ENCODE measurements at regions not wholly inside any gene's neighbourhood (a gene's known extent, or its start where the extent isn't known, plus 50 kb on each side); places are given as distances from the start of the nearest gene placed in this dataset.

GRCh38 chr20:50273601-50274491 lies 83.2 kb downstream of the CEBPB start:
- ATAC-seq = no peak
- no peaks in the 10 kb centered on the region for H3K36me3 ChIP-seq
- H3K27me3 ChIP-seq = no peaks in the 10 kb centered on the region
- TF ChIP-seq CTCF (IDR thresholded peaks at IDR 0.05) (no peak), POLR2AphosphoS5 (IDR thresholded peaks at IDR 0.05) (no peak), POLR2A (IDR thresholded peaks at IDR 0.05) (no peak), EP300 (IDR thresholded peaks at IDR 0.05) (no peak)
- peak overlapping the region in 3 of 4 donors; percentile 14 to 65 (median 31) for H3K27ac ChIP-seq
- H3K4me1 ChIP-seq = peaks cover 0 to 20% (median 5%) of the 10 kb centered on the region in 3 donors
- no peaks in the 10 kb centered on the region for H3K9me3 ChIP-seq
- 85% methylated on average over 10 of the region's 19 CpGs; no CpG with 5 or more reads in 1 of the 2 donors for WGBS, 2 donors (ENCODE audit: low coverage in 1 of 2)
- no peak overlapping the region for H3K4me3 ChIP-seq

DNA sequence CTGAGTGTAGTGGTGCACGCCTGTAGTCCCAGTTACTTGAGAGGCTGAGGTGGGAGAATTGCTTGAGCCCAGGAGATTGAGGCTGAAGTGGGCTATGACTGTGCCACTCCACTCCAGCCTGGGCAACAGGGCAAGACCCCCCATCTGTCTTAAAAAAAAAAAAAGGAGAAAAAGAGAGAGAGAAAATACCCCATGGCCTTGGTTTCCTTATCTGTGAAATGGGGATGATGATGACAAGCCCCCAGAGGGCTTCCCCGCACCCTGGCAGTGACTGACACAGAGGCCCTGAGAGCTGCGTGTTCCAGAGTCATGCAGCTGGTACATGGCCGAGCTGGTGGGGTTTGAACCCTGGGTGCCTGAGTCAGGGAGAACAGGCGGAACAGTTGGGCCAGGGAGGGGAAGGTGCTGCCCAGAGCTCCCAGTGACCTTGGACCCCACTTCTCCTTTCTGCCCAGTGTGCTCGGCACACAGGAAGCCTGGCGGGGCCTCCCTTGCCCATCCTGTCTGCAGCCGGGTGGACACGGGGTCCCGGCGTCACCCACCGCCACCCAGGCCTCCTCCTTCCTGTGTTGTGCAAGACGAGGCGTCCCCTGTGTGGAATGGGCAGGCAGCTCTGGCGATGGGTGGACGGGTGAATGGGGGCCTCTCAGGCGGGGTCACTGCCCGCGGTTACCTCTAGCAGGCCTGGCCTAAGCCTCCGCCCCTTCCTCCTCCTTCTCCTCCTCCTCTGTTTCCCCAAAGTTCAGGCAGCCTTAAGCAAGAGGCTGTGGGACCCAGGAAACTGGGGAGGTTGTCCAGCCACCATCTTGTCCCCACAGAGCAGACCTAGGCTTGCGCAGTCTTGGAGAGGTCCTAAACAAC lies 84.2 kb downstream of the CEBPB start:
- no peaks in the 10 kb centered on the region for H3K9me3 ChIP-seq
- no peak for TF ChIP-seq EP300 (IDR thresholded peaks at IDR 0.05)
- no peak for TF ChIP-seq CTCF (IDR thresholded peaks at IDR 0.05)
- no peak for TF ChIP-seq POLR2A (IDR thresholded peaks at IDR 0.05)
- TF ChIP-seq POLR2AphosphoS5 (IDR thresholded peaks at IDR 0.05) = peak; percentile 8
- ATAC-seq = peak; percentile 62
- H3K36me3 ChIP-seq = no peaks in the 10 kb centered on the region
- WGBS, 2 donors (ENCODE audit: low coverage in 1 of 2) = 73 to 100% methylated on average over 1 to 5 of the region's 21 CpGs
- H3K27me3 ChIP-seq = no peaks in the 10 kb centered on the region
- peak overlapping the region in 2 of 4 donors; percentile 31 to 65 for H3K27ac ChIP-seq
- peaks cover 0 to 29% (median 8%) of the 10 kb centered on the region in 3 donors for H3K4me1 ChIP-seq
- H3K4me3 ChIP-seq = no peak overlapping the region

DNA sequence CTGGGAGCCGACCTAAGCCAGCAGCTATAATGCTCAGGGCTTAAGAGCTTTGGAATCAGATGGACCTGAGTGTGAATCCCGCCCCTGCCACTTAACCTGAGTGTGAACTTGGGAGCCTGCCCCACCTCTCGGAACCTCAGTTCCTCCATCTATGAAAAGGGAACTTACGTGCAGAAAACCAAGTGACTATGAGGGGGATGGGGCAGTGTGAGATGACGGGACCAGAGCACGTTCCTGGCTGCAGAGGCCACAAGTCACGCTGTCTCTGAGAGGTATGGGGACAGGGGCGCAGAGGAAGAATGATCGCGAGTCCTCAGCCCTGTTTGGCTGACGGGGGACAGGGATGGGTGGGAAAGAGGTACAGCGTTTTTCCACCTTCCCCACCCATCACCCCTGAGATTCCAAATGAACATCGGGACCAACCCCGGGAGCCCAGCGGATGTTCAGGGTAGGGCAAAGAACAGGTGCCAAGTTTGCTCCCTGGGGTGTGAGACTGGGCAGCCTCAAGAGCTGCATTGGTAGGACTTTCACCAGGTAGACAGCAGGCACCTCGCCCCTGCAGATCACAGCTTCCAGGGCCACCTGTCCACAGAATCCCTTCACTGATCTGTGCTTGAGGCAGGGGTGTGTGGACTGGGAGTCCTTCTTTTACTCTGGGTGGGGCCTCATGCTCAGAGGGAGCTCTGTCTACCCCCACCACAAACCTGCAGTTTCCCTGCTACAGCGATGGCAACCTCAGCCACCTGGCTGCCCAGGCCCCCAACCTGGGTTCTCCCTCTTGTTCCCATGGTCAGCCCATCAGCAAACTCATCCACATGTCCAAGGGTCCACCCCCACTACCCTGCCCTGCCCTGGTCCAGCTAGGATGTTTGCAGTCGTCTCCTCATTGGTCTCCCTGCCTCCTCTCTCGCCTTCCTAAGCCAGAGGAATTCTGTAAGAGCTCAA lies 85.8 kb downstream of the CEBPB start:
- Histone ChIP-seq H3K27ac (peak overlapping the region in 1 of 4 donors; percentile 45), H3K4me1 (peaks cover 0 to 29% (median 8%) of the 10 kb centered on the region in 3 donors), H3K27me3 (no peaks in the 10 kb centered on the region), H3K4me3 (no peak overlapping the region), H3K36me3 (no peaks in the 10 kb centered on the region), H3K9me3 (no peaks in the 10 kb centered on the region)
- no peak for ATAC-seq
- no peak for TF ChIP-seq EP300 (IDR thresholded peaks at IDR 0.05)
- TF ChIP-seq POLR2AphosphoS5 (IDR thresholded peaks at IDR 0.05) = no peak
- TF ChIP-seq CTCF (IDR thresholded peaks at IDR 0.05) = no peak
- no peak for TF ChIP-seq POLR2A (IDR thresholded peaks at IDR 0.05)
- WGBS, 2 donors (ENCODE audit: low coverage in 1 of 2) = 73 to 88% methylated on average over 4 to 6 of the region's 19 CpGs

GRCh38 chr20:50277064-50277415 lies 86.4 kb downstream of the CEBPB start:
- no peaks in the 10 kb centered on the region for H3K27me3 ChIP-seq
- H3K4me1 ChIP-seq = peaks cover 0 to 29% (median 8%) of the 10 kb centered on the region in 3 donors
- no peaks in the 10 kb centered on the region for H3K36me3 ChIP-seq
- H3K9me3 ChIP-seq = no peaks in the 10 kb centered on the region
- no peak for ATAC-seq
- WGBS, 2 donors (ENCODE audit: low coverage in 1 of 2) = 80 to 85% methylated on average over 4 to 5 of the region's 5 CpGs
- no peak overlapping the region for H3K27ac ChIP-seq
- no peak overlapping the region for H3K4me3 ChIP-seq
- TF ChIP-seq CTCF (IDR thresholded peaks at IDR 0.05) (no peak), POLR2AphosphoS5 (IDR thresholded peaks at IDR 0.05) (no peak), POLR2A (IDR thresholded peaks at IDR 0.05) (no peak), EP300 (IDR thresholded peaks at IDR 0.05) (no peak)

Measured in gastroesophageal sphincter (tissue), 4 donors.